DOHH2 (cell line): ENCODE measurements at regions not wholly inside any gene's neighbourhood (a gene's known extent, or its start where the extent isn't known, plus 50 kb on each side); places are given as distances from the start of the nearest gene placed in this dataset.

Source experiments
- H3F3A ChIP-seq: fragments of 200-600 bp; sonication (generic), shearing (Covaris generic); 2 replicates; pipeline ENCODE4 v1.6.0; 2016; ENCODE audit warnings: antibody characterized with exemption, mild to moderate bottlenecking; ENCODE audit not compliant: control insufficient read depth, insufficient read depth
- H3K27ac ChIP-seq: fragments of 200-600 bp; sonication (generic); 2 replicates; pipeline ENCODE4 v1.5.1; 2014; ENCODE audit warnings: low read depth, mild to moderate bottlenecking, low read length, moderate library complexity
- H3K27me3 ChIP-seq: fragments of 200-600 bp; sonication (generic); 2 replicates; pipeline ENCODE4 v1.6.1; 2014; ENCODE audit warnings: mild to moderate bottlenecking, low read length, mixed read lengths; ENCODE audit not compliant: control insufficient read depth
- H3K36me3 ChIP-seq: fragments of 200-600 bp; sonication (generic); 2 replicates; pipeline ENCODE4 v1.6.1; 2014; ENCODE audit warnings: mild to moderate bottlenecking, low read length, moderate library complexity, mixed read lengths; ENCODE audit not compliant: control insufficient read depth
- H3K4me1 ChIP-seq: fragments of 200-600 bp; sonication (generic); 2 replicates; pipeline ENCODE4 v1.6.1; 2014; ENCODE audit warnings: mild to moderate bottlenecking, low read length, mixed read lengths; ENCODE audit not compliant: control insufficient read depth
- H3K4me2 ChIP-seq: fragments of 200-600 bp; sonication (generic); 2 replicates; pipeline ENCODE4 v1.6.0; 2014; ENCODE audit warnings: mild to moderate bottlenecking, low read length, moderate library complexity
- H3K4me3 ChIP-seq: fragments of 200-600 bp; sonication (generic); 2 replicates; pipeline ENCODE4 v1.5.1; 2014; ENCODE audit warnings: mild to moderate bottlenecking, low read length, mixed read lengths
- H3K79me2 ChIP-seq: fragments of 200-600 bp; sonication (generic); 2 replicates; pipeline ENCODE4 v1.6.1; 2014; ENCODE audit warnings: mild to moderate bottlenecking, low read length, mixed read lengths; ENCODE audit not compliant: control insufficient read depth
- H3K9me2 ChIP-seq: fragments of 200-600 bp; sonication (generic); replicated peaks from 2 replicates; pipeline ENCODE4 v1.6.1; 2014; ENCODE audit warnings: mild to moderate bottlenecking, low read length, mixed read lengths; ENCODE audit not compliant: control insufficient read depth
- H3K9me3 ChIP-seq: fragments of 200-600 bp; sonication (generic); 2 replicates; pipeline ENCODE4 v1.6.1; 2014; ENCODE audit warnings: antibody characterized with exemption, low read length, mixed read lengths; ENCODE audit not compliant: control insufficient read depth, insufficient read depth
- H4K20me1 ChIP-seq: fragments of 200-600 bp; sonication (generic); 2 replicates; pipeline ENCODE4 v1.6.0; 2014; ENCODE audit warnings: low read depth, mild to moderate bottlenecking, antibody characterized with exemption, low read length, moderate library complexity; ENCODE audit not compliant: control insufficient read depth, insufficient read depth
- CTCF ChIP-seq: fragments of 200-600 bp; sonication (generic); IDR thresholded peaks from one replicate; pipeline ENCODE4 v1.5.1; 2014; ENCODE audit warnings: antibody characterized with exemption, mild to moderate bottlenecking, low read depth, low read length; ENCODE audit not compliant: poor library complexity, severe bottlenecking
- EZH2phosphoT487 ChIP-seq: fragments of 200-600 bp; sonication (generic); IDR thresholded peaks from 2 replicates; pipeline ENCODE4 v1.6.1; 2017; ENCODE audit warnings: borderline replicate concordance, mild to moderate bottlenecking, antibody characterized with exemption, low read length, moderate library complexity, mixed read lengths

GRCh38 chr11:32333320-32333991 is 101.9 kb downstream of the WT1 start:
- Histone ChIP-seq H3K4me3 (no peak overlapping the region), H3K9me3 (peaks cover 13% of the 10 kb centered on the region), H3F3A (no peaks in the 10 kb centered on the region), H3K4me2 (no peak overlapping the region), H3K9me2 (no peaks in the 10 kb centered on the region), H3K27ac (no peak overlapping the region), H3K36me3 (no peaks in the 10 kb centered on the region), H4K20me1 (no peaks in the 10 kb centered on the region), H3K27me3 (no peaks in the 10 kb centered on the region), H3K79me2 (no peaks in the 10 kb centered on the region), H3K4me1 (no peaks in the 10 kb centered on the region)
- TF ChIP-seq CTCF (no peak), EZH2phosphoT487 (no peak)

DNA sequence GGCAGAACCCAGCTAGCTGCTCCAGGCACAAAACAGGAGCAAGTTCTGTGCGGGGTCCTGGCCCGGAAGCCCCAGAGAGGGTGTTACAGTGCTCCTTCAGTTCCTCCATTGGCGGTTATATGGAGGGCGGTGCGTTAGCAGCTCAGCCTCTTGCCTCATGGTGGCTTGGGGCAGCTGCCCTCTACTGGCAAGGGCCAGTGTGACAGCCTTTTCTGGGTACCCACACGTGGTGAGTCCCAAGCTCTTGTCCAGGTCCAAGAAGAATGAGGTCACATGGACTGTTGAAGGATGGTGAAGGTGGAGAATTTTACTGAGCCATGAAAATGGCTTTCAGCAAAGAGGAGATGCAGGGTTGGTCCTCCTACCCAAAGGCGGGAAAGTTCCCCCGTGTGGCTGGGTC is 100.5 kb downstream of the WT1 start:
- Histone ChIP-seq H4K20me1 (no peaks in the 10 kb centered on the region), H3K4me2 (no peak overlapping the region), H3K9me2 (no peaks in the 10 kb centered on the region)

More for the DNA sequence above, 100.5 kb downstream of the WT1 start:
- no peaks in the 10 kb centered on the region for H3K27me3 ChIP-seq
- H3K36me3 ChIP-seq: no peaks in the 10 kb centered on the region
- no peaks in the 10 kb centered on the region for H3K4me1 ChIP-seq
- TF ChIP-seq EZH2phosphoT487 (no peak), CTCF (peak; percentile 28)
- H3K4me3 ChIP-seq: no peak overlapping the region
- H3K9me3 ChIP-seq: peaks cover 13% of the 10 kb centered on the region; the same call in 1 of the 2 replicates
- no peak overlapping the region for H3K27ac ChIP-seq
- H3K79me2 ChIP-seq: no peaks in the 10 kb centered on the region
- no peaks in the 10 kb centered on the region for H3F3A ChIP-seq
